ENCODE measurements at regions not wholly inside any gene's neighbourhood (a gene's known extent, or its start where the extent isn't known, plus 50 kb on each side); places are given as distances from the start of the nearest gene placed in this dataset.

DNA sequence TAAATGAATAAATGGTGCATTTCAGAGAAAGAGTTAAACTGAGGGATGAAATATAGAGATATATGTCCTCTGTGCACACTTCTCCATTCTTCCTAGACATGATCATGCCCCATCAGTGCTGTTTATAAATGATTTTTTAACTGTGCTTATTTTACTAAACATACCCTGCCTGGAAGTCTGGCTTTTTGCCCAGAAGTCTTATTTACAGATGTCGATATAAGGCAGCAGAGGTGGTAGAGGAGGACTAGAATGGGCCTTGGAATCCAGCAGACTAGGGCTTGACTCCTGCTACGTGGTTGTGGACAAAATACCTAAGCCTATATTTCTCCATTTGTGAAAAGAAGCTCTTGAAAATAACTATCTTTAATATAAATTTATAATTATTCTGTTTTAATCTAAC is 355.5 kb downstream of the RAD51AP2 start:
- TF ChIP-seq POLR2A (IDR thresholded peaks at IDR 0.05; ENCODE audit: low read depth, low read length) (no peak), POLR2AphosphoS5 (IDR thresholded peaks at IDR 0.05; ENCODE audit: low read depth, low read length) (no peak)

Data from GM12892 (cell line).